Mucosa of descending colon (tissue), 3 donors: ENCODE measurements at regions not wholly inside any gene's neighbourhood (a gene's known extent, or its start where the extent isn't known, plus 50 kb on each side); places are given as distances from the start of the nearest gene placed in this dataset.
"Not testable (repeated sequence)": the region's sequence is repeated elsewhere in the genome, so short reads cannot be mapped to it uniquely, and the experiment has no call there.

ENCODE experiments used
- ATAC-seq: fragments of 200-7000 bp; cut with Tn5 transposase; one replicate; pipeline ENCODE4 v1.9.1; 2020; ENCODE audit warnings: mild to moderate bottlenecking, moderate library complexity
- DNase-seq, 3 donors: peaks; one replicate each; pipeline ENCODE4 v3.0.0-alpha.2; 2020
- H3K36me3 ChIP-seq: fragments of 200-600 bp; one replicate; pipeline ENCODE4 v1.8.0; 2021; ENCODE audit warnings: low read depth, mild to moderate bottlenecking
- H3K4me1 ChIP-seq: fragments of 200-600 bp; one replicate; pipeline ENCODE4 v1.8.0; 2021; ENCODE audit warnings: low read depth, mild to moderate bottlenecking
- H3K4me3 ChIP-seq: fragments of 200-600 bp; one replicate; pipeline ENCODE4 v1.8.0; 2021; ENCODE audit warnings: mild to moderate bottlenecking
- H3K9me3 ChIP-seq: fragments of 200-600 bp; one replicate; pipeline ENCODE4 v1.8.0; 2021; ENCODE audit warnings: mild to moderate bottlenecking
- intact Hi-C, 2 donors: fragments of 100-400 bp; cut with DNase I in 1 of 2; cut with micrococcal nuclease in 1 of 2; formaldehyde crosslinking; loops; one replicate each; pipeline versions ENCODE4 v1.11.0 to v1.11.1; 2022; cut with DNase I, micrococcal nuclease
- TF ChIP-seq, protein P1 (sequence below): fragments of 200-600 bp; IDR thresholded peaks from one replicate; pipeline ENCODE4 v1.8.0; 2022; ENCODE audit warnings: antibody characterized with exemption, mild to moderate bottlenecking
- donor health status: DM: no; HTN: no; CAD: no; lungs with moderate emphysema.
- donor health status: DM: no; HTN: no; CAD: no.
- donor health status: DM: no; HTN: yes; CAD: no.

DNA sequence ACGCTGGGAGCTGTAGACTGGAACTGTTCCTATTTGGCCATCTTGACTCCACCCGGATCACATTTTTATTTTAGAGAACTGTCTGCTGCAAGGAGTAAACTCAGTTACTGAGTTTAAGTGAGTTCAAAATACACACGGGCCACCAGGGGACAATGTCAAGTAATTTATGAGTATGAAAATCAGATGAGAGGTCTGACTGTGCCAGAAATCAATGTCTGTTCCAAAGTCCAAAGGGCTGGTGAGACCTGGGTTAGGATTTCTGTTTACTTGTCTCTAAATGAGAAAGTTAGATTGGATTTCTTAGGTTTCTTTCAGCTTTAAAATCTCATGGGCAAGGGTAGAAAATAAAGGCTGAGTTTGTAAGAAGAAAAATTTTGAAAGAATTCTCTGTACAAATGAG lies 465.8 kb upstream of the MEIS1 start:
- H3K36me3 ChIP-seq: no peaks in the 10 kb centered on the region
- H3K4me3 ChIP-seq: no peak overlapping the region
- TF ChIP-seq, protein P1, sequence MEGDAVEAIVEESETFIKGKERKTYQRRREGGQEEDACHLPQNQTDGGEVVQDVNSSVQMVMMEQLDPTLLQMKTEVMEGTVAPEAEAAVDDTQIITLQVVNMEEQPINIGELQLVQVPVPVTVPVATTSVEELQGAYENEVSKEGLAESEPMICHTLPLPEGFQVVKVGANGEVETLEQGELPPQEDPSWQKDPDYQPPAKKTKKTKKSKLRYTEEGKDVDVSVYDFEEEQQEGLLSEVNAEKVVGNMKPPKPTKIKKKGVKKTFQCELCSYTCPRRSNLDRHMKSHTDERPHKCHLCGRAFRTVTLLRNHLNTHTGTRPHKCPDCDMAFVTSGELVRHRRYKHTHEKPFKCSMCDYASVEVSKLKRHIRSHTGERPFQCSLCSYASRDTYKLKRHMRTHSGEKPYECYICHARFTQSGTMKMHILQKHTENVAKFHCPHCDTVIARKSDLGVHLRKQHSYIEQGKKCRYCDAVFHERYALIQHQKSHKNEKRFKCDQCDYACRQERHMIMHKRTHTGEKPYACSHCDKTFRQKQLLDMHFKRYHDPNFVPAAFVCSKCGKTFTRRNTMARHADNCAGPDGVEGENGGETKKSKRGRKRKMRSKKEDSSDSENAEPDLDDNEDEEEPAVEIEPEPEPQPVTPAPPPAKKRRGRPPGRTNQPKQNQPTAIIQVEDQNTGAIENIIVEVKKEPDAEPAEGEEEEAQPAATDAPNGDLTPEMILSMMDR: no peak
- H3K4me1 ChIP-seq: no peaks in the 10 kb centered on the region
- intact Hi-C loops: no loop called here
- ATAC-seq (peak; percentile 52), DNase-seq (peak in 1 of 3 donors; percentile 50)
- no peaks in the 10 kb centered on the region for H3K9me3 ChIP-seq

DNA sequence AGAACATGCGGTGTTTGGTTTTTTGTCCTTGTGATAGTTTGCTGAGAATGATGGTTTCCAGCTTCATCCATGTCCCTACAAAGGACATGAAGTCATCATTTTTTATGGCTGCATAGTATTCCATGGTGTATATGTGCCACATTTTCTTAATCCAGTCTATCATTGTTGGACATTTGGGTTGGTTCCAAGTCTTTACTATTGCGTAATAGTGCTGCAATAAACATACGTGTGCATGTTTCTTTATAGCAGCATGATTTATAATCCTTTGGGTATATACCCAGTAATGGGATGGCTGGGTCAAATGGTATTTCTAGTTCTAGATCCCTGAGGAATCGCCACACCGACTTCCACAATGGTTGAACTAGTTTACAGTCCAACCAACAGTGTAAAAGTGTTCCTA lies 471.6 kb upstream of the MEIS1 start:
- H3K4me1 ChIP-seq, ATAC-seq, intact Hi-C loops, H3K4me3 ChIP-seq, H3K9me3 ChIP-seq, H3K36me3 ChIP-seq, DNase-seq: not testable (repeated sequence)

DNA sequence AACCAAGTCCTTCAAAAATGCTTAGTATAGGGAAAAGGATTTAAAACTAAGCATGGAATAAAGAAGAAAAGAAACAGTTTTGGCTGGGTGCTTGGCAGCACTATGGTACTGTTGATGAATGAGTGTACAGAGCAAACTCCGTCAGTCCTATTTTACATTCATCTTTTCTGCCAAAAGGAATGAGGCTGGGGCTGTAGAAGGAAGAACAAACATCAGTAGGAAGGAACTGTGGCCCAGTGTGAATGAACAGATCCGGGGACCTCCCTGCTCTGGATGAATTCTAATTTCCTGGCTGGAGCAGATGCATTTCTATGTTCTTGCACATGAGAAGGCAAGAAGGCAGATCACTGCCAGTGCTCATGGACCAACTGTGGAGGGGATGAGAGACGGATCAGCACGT lies 474.0 kb upstream of the MEIS1 start:
- H3K4me1 ChIP-seq: no peaks in the 10 kb centered on the region
- intact Hi-C loops: no loop called here
- no peak overlapping the region for H3K4me3 ChIP-seq
- DNase-seq (no peak), ATAC-seq (no peak)
- H3K36me3 ChIP-seq: no peaks in the 10 kb centered on the region
- TF ChIP-seq, protein P1: no peak
- H3K9me3 ChIP-seq: no peaks in the 10 kb centered on the region

DNA sequence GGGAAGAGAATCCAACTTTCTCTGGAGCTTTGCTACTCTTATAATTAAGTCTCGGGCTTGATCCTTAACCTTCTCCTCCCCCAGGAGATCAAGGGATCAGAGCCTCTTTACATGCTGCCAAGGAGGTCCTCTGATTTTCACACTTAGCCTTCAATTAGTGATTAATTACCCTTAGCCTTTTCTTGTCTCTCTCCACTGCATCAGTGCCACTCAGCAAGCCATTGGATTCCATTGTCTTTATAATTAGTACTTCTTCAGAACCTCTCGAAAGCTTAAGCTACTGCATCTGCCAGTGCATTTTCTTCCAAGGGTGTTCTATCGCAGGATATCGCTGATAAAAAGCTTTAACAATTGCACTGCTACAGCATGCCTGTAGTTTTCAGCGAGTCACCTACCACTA lies 477.0 kb upstream of the MEIS1 start:
- ATAC-seq (no peak), DNase-seq (no peak)
- H3K36me3 ChIP-seq: no peaks in the 10 kb centered on the region
- TF ChIP-seq, protein P1: no peak
- H3K4me1 ChIP-seq: no peaks in the 10 kb centered on the region
- H3K4me3 ChIP-seq: no peak overlapping the region
- intact Hi-C loops: no loop called here
- no peaks in the 10 kb centered on the region for H3K9me3 ChIP-seq

DNA sequence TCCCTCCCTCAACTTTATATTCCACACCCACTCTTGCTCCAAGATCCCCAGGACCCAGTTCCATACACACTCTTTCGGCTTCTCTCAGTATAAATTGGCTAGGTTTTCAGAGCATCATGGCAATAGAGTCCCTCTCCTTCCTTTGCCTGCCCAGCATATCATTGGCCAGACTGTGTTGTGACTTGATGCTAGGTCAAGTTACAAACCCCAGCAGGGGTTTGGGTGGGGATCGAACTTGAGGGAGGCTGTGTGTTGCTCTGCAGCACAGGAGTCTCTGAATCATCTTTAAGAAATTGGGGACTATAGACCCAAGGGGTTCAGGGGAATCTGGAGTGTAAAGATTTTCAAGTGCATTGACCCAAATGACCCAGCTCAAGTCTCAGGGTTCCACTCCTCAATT lies 477.5 kb upstream of the MEIS1 start:
- no peaks in the 10 kb centered on the region for H3K9me3 ChIP-seq
- intact Hi-C loops: no loop called here
- TF ChIP-seq, protein P1: no peak
- no peak for ATAC-seq
- H3K4me1 ChIP-seq: no peaks in the 10 kb centered on the region
- no peak for DNase-seq
- no peaks in the 10 kb centered on the region for H3K36me3 ChIP-seq
- no peak overlapping the region for H3K4me3 ChIP-seq

DNA sequence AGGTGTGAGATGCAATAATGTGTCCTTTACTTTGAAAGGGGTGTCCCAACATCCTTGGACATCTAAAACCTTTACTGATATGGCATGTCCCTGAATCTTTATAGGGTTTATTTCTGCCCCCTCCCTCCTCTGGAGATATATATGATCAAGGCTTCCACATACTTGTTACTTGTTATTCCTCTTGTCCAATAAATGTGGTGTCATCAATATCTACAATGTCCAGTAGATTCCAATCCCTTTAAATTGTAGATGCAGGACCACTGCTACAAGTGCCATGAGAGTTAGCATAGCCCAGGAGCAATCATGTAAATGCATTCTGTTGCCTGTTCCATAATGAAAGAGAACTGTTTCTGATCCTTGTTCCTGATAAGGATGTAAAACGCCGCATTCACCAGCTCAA lies 479.7 kb upstream of the MEIS1 start:
- H3K9me3 ChIP-seq: no peaks in the 10 kb centered on the region
- no peaks in the 10 kb centered on the region for H3K4me1 ChIP-seq
- H3K4me3 ChIP-seq: no peak overlapping the region
- ATAC-seq: no peak
- TF ChIP-seq, protein P1: no peak
- intact Hi-C loops: no loop called here
- DNase-seq: no peak
- no peaks in the 10 kb centered on the region for H3K36me3 ChIP-seq
